OCI-LY7 (cell line): ENCODE measurements at regions not wholly inside any gene's neighbourhood (a gene's known extent, or its start where the extent isn't known, plus 50 kb on each side); places are given as distances from the start of the nearest gene placed in this dataset.

ENCODE experiments used
- EZH2phosphoT487 ChIP-seq: fragments of 200-600 bp; sonication (generic); IDR thresholded peaks from 2 replicates; pipeline ENCODE4 v1.6.1; 2018; ENCODE audit warnings: low read depth, borderline replicate concordance, mild to moderate bottlenecking, mixed run types, antibody characterized with exemption, low read length, moderate library complexity, mixed read lengths
- TF ChIP-seq, protein P1 (sequence below): fragments of 200-600 bp; sonication (generic); conservative IDR thresholded peaks from 2 replicates; pipeline ENCODE4 v1.5.1; 2014; ENCODE audit warnings: mild to moderate bottlenecking, antibody characterized with exemption, low read length, moderate library complexity, mixed read lengths

DNA sequence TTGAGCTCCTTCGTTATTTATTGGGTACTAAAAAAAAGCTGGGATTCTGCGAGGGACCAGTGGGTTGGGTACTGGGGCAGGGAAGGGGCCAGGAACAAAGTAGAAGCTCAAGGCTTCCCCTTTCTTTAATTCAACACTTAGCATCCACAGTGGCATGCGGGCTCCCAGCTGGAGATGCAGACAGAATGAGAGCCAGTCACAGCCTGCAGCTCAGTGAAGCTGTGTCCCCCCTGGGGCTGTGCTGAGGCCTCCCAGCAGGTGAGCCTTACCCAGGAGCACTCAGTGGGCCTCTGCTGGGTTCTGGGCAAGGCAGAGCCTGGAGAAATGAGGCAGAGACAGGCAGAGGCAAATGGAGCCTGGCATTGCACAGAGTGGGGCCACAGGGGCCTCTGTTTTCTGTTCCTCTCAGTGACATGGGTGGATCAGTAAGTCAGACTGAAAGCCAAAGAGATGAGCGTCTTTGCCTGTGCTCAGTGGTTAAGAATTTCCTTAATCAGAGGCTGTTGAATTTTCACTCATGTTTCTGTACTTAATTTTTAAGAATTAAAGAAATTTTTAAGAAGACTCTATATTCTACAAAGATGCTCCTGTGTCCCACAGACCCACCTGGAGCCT lies 181.4 kb upstream of the RBPJ start:
- TF ChIP-seq, protein P1, sequence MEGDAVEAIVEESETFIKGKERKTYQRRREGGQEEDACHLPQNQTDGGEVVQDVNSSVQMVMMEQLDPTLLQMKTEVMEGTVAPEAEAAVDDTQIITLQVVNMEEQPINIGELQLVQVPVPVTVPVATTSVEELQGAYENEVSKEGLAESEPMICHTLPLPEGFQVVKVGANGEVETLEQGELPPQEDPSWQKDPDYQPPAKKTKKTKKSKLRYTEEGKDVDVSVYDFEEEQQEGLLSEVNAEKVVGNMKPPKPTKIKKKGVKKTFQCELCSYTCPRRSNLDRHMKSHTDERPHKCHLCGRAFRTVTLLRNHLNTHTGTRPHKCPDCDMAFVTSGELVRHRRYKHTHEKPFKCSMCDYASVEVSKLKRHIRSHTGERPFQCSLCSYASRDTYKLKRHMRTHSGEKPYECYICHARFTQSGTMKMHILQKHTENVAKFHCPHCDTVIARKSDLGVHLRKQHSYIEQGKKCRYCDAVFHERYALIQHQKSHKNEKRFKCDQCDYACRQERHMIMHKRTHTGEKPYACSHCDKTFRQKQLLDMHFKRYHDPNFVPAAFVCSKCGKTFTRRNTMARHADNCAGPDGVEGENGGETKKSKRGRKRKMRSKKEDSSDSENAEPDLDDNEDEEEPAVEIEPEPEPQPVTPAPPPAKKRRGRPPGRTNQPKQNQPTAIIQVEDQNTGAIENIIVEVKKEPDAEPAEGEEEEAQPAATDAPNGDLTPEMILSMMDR = no peak
- no peak for TF ChIP-seq EZH2phosphoT487
